ENCODE measurements at regions not wholly inside any gene's neighbourhood (a gene's known extent, or its start where the extent isn't known, plus 50 kb on each side); places are given as distances from the start of the nearest gene placed in this dataset.
"Not testable (repeated sequence)": the region's sequence is repeated elsewhere in the genome, so short reads cannot be mapped to it uniquely, and the experiment has no call there.

DNA sequence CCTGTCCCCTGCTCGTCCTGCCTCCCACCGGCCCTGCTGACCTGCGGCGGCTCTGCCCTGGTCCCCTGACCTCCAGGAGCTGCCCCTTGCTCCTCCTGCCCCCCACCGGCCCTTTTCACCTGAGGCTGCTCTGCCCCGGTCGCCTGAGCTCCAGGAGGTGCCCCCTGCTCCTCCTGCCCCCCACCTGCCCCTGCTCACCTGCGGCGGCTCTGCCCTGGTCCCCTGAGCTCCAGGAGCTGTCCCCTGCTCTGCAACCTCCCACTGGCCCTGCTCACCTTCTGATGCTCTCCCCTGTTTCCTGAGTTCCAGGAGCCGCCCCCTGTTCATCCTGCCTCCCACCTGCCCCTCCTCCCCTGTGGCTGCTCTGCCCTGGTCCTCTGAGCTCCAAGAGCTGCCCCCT lies 101.3 kb downstream of the TMEM121 start:
- TF ChIP-seq TAF1 (IDR thresholded peaks at IDR 0.05; ENCODE audit: borderline replicate concordance, low read depth, low read length) = no peak
- no peak for TF ChIP-seq POLR2A (IDR thresholded peaks at IDR 0.05; ENCODE audit: low read depth, low read length)
- no peak for TF ChIP-seq POLR2AphosphoS5 (IDR thresholded peaks at IDR 0.05; ENCODE audit: low read depth, low read length)
- DNase-seq (ENCODE audit: insufficient read length) (no peak), FAIRE-seq (no peak)

DNA sequence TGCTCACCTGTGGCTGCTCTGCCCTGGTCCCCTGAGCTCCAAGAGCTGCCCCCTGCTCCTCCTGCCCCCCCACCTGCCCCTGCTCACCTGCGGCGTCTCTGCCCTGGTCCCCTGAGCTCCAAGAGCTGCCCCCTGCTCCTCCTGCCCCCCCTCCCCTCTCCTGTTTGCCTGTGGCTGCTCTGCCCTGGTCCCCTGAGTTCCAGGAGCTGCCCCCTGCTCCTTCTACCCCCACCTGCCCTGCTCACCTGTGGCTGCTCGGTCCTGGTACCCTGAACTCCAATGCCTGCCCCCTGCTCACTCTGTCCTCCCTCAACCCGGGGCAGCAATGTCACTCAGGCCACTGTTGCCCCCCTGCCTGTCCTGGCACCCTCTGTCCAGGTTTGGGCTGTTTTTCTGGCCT lies 101.7 kb downstream of the TMEM121 start:
- not testable (repeated sequence) for DNase-seq (ENCODE audit: insufficient read length); FAIRE-seq

DNA sequence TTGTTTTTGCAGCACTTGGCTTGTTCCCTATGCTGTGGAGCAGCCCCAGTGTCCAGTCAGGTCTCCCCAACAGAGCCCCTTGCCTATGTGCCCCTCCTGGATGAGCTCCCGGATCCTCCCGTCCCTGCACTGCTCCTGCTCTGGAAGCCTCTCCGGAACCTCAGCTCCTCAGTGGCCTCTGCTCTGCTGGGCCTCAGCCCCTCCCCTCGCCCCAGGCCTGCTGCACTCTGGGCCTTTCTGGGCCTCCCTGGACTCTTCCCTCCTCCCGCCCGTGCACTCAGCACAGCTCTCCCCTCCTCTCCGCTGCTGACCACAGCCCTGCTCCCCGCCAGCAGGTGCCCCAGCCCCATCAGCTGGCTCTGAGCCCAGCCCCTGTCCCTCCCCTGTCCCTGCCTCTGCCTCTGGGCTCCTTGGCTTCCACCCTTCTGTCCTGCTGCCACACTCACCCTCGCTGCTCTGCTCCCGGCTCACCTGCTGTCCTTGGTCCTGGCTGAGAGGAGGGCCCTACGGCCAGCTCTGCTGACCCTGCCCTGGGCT lies 102.2 kb downstream of the TMEM121 start:
- not testable (repeated sequence) for DNase-seq (ENCODE audit: insufficient read length); FAIRE-seq

DNA sequence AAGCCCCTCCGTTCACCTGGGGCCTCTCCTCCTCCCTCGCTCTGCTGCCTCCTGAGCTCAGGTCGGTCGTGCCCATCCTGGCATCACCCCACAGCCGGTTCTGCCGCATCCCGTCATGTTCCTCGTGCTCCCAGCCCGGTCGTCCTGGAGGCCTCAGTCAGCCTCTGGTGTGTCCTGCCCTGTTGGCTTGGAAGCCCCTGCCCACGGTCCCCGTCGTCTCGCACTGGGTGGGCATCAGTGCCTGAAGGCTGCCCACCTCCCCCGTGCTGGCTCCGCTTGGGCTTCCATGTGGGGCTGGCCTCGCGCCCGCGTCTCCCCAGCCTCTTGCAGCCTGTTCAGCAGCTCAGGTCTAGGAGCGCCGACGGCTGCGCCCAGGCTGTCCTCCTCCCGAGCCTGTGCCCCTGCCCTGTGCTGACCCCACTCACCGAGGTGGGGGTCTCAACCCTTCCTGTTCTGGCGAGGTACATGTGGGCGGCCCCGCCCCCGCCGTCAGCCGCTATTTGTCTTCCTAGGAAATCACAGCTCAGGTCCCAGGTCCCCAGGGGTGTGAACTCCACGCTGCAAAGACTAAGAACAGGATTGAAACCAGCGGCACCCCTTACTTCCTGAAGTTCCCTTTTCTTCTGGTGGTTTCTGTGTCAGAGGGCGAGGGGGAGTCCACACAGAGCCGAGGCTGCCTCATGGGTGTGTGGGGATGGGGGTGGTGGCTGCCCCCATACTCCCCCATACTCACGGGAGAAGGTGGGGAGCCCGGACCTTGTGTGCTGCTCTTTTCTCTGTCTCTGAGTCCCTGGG lies 102.9 kb downstream of the TMEM121 start:
- not testable (repeated sequence) for DNase-seq (ENCODE audit: insufficient read length); FAIRE-seq

DNA sequence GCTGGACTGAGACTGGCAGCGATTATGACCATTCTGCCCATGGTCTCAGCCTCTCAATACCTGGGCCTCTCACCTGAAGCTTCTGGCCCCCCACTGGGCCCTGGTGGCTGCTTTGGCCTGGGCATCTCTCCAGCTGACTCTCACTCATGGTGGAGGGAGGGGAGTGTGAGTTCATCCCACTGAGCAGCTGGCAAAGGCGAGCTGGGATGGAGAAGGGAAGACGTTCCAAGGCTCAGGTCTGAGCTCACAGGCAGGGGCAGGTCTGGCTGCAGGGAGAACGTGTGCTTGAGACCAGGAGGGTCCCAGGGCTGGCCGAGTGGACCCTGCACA lies 103.5 kb downstream of the TMEM121 start:
- DNase-seq (ENCODE audit: insufficient read length) = no peak

DNA sequence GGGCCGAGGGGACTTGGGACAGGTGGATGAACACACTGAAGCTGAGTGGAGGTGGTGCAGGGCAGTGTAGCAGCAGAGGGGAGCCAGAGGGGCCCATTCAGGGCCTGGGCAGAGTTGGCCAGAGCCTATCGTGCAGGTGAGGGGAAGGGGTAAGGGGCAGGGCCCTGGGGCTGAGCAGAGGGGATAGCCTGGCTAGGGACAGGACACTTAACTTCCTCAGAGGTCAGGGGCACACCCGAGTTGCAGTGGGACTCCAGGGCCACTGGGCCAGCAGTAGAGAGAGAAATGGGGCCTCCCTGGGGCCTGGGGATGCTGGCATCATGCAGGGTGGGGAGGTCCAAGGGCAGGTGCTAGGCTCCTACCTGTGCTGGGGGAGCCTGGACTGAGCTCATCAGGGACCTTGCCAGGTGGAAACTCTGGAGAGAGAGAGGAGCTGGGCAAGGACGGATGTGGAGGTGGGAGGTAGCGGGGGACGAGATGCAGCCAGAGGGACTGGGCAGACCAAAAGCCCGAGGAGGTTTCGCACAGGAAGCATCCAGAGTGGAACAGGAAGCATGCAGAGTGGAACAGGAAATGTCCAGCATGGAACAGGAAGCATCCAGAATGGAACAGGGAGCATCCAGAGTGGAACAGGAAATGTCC lies 104.0 kb downstream of the TMEM121 start:
- not testable (repeated sequence) for DNase-seq (ENCODE audit: insufficient read length); FAIRE-seq

More for the DNA sequence above, 103.5 kb downstream of the TMEM121 start:
- FAIRE-seq = no peak
- TF ChIP-seq POLR2A (IDR thresholded peaks at IDR 0.05; ENCODE audit: low read depth, low read length) (no peak), TAF1 (IDR thresholded peaks at IDR 0.05; ENCODE audit: borderline replicate concordance, low read depth, low read length) (no peak), POLR2AphosphoS5 (IDR thresholded peaks at IDR 0.05; ENCODE audit: low read depth, low read length) (no peak)

DNA sequence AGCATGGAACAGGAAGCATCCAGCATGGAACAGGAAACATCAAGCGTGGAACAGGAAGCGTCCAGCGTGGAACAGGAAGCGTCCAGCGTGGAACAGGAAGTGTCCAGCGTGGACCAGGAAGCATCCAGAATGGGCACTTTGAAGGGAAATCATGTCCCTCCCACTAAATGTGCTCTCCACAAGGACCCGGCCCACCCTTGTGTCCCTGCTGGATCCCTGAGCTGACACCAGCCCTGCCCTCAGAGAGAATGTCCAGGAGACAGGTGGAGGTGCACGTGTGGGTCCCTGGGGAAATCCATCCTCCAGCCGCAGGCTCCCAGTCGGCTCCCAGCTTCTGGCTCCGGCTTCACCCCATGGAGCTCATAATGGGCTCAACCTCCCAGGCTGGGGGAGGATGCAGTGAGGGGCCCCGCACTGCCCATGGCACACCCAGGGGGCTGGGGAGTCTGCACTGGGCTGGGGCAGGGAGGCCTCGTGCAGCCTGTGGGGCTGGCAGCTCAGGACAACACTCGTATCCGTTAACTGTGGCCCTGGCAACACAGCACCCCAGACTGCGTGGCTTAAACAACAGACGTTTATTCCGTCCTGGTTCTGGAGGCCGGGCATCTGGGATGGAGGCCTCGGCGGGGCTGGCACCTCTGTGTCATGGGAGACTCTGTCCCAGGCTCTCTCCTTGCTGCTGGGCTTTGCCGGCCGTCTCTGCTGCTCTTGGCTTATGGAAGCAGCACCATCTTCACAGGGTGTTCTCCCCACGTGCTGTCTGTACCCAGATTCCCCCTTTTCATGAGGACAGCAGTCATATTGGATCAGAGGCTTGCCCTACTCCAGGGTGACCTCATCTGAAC lies 104.8 kb downstream of the TMEM121 start:
- not testable (repeated sequence) for DNase-seq (ENCODE audit: insufficient read length)

DNA sequence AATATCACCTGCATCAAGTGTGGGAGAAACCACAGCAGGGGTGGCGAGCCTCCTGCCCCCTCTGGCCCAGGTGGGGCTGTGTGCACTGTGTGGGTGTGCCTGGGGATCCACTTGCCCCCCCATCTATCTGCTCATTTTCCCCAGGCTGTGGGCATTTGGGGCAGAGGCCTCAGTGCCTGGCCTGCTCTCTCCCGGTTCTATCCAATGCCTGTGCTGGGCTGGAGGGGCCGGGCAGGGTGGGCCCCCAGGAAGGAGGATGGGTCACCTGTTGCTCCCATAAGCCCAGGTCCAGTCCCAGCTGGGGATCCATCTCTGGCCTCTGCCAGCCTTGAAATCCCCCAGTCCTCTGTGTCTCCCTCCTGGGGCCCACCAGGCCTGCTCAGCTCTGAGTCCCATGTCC lies 105.6 kb downstream of the TMEM121 start:
- TF ChIP-seq POLR2AphosphoS5 (IDR thresholded peaks at IDR 0.05; ENCODE audit: low read depth, low read length) (no peak), POLR2A (IDR thresholded peaks at IDR 0.05; ENCODE audit: low read depth, low read length) (no peak), TAF1 (IDR thresholded peaks at IDR 0.05; ENCODE audit: borderline replicate concordance, low read depth, low read length) (no peak)
- DNase-seq (ENCODE audit: insufficient read length) (no peak), FAIRE-seq (no peak)

More for the DNA sequence above, 104.8 kb downstream of the TMEM121 start:
- not testable (repeated sequence) for FAIRE-seq

DNA sequence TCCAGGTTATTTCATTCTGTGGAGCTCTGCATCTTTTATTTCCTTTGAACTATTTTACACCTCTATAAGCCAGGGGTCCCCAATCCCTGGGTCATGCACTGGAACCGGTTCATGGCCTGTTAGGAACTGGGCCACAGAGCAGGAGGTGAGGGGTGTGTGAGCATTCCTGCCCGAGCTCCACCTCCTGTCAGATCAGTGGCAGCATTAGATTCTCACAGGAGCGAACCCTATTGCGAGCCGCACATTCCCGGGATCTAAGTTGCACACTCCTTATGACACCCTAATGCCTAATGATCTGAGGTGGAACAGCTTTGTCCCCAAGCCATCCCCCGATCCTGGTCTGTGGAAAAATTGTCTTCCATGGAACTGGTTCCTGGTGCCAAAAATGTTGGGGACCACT lies 107.2 kb downstream of the TMEM121 start:
- not testable (repeated sequence) for FAIRE-seq; DNase-seq (ENCODE audit: insufficient read length)

DNA sequence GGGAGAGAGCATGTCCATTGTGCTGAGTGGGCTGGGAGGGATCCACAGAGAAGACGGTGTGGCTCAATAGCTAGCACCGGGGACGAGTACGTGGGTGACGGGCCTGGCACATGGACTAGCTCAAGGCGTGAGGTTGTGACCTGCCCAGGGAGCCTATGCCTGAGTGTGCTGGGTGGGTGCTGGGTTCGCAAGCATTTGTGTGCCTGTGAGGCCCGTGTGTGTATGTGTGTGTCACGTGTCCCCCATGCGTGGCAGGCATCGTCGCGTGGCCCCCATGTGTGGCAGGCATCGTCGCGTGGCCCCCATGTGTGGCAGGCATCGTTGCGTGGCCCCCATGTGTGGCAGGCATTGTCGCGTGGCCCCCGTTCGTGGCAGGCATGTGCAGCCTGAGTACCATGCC lies 109.2 kb downstream of the TMEM121 start:
- FAIRE-seq (no peak), DNase-seq (ENCODE audit: insufficient read length) (no peak)
- TF ChIP-seq POLR2A (IDR thresholded peaks at IDR 0.05; ENCODE audit: low read depth, low read length) = no peak
- no peak for TF ChIP-seq TAF1 (IDR thresholded peaks at IDR 0.05; ENCODE audit: borderline replicate concordance, low read depth, low read length)

DNA sequence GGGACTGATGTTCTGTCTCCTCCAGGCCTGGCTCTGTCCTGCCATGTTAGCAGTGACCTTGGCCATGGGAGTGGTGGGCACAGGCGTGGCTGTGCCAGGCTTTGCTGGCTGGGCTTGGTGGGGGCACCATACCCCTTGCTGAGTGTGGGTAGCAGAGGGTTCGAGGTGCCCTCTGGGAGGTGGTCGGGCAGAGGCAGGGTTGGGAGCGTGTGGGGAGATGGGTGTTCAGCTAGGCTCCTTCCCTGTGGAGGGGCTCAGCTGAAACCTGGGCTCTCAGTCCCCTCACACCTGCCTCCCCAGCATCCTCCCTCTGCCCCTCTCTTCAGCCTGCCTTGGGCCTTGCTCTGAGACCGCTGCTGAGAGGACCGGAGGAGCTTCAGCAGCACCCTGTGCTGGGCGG lies 109.6 kb downstream of the TMEM121 start:
- not testable (repeated sequence) for FAIRE-seq

DNA sequence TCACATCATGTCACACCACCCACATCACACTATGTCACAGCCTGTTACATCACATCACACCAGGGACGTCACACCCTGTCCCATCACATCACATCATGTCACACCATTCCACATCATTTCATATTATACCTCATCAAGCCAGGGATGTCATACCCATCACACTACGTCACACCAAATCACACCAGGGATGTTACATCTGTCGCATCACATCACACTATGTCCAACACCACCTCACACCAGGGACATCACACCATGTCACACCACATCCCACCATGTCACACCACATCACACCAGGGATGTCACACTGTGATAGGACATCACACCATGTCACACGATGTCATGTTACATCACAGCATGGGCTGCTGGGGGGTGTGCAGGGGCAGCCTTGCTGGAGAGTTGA lies 110.6 kb downstream of the TMEM121 start:
- TF ChIP-seq TAF1 (IDR thresholded peaks at IDR 0.05; ENCODE audit: borderline replicate concordance, low read depth, low read length) (no peak), POLR2A (IDR thresholded peaks at IDR 0.05; ENCODE audit: low read depth, low read length) (no peak), POLR2AphosphoS5 (IDR thresholded peaks at IDR 0.05; ENCODE audit: low read depth, low read length) (no peak)
- no peak for DNase-seq (ENCODE audit: insufficient read length)
- no peak for FAIRE-seq

More for the DNA sequence above, 109.6 kb downstream of the TMEM121 start:
- not testable (repeated sequence) for DNase-seq (ENCODE audit: insufficient read length)

DNA sequence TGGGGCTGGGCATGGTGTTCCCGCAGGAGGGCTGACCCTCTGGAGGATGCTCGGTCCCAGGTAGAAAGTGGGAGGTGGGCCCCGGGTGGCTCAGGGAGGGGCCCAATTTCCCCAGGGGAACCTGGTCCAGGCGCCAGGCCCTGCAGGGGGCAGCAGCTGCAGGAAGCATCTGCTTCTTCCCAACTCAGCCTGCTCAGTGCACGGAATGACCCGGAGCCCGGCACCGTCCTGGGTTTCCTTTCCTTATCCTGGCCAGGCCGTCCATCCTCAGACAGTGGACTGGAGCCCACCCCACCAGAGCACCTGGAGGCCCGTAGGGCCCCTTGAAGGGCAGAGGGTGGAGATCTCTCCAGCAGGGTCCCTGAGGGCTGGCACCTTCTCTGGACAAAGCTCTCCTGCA lies 111.0 kb downstream of the TMEM121 start:
- not testable (repeated sequence) for DNase-seq (ENCODE audit: insufficient read length); FAIRE-seq

DNA sequence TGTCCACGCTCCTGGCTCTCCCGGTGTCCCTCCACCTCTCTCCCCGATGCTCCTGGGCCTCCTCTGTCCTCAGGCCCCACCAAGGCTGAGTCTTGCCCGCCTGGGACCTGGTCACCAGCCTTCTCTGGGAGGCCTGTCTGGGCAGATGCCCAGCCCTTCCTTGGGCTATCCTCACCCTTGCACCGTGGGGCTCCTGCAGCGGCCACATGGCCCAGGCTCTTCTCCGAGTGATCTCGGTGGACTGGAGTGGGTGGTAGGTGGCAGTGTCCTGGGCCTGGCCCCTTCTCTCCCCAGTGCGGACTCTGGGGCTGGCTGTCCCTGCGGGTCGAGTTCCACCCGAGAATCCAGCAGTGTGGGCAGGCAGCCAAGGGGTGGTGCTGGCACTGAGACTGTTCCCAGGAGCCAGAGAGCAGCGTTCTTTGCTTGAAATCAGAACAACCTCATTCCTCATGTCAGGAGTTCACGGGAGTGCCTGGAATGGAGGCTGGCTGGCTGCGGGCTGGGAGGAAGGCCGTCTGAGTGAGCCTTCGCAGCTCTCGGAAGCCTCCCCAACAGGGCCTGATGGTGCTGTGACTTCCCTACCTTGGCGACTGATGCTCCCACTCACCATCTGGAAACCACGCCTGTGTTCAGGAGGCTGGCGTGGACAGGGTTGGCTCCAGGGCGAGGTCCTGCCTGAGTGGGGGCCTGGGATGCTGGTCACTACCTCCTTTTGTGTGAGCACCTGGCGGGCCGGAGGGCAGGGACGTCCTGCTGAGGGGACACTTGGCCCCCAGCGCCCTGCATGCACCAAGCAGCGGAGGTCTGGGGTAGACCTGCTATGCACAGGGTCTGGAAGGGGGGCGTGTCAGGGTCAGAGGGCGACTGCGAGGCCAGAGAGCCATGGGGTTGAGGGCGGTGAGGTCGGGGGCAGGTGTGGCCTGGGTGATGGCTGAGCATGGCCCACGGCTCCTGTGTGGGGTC lies 113.9 kb downstream of the TMEM121 start:
- not testable (repeated sequence) for DNase-seq (ENCODE audit: insufficient read length); FAIRE-seq
